Fibroblast of mammary gland (primary cell): ENCODE measurements at regions not wholly inside any gene's neighbourhood (a gene's known extent, or its start where the extent isn't known, plus 50 kb on each side); places are given as distances from the start of the nearest gene placed in this dataset.

Experiments
- DNase-seq: peaks from one replicate; pipeline ENCODE4 v3.0.0-alpha.2; 2010; ENCODE audit warnings: low read depth
- H3K4me3 ChIP-seq: 2 replicates; pipeline ENCODE4 v1.5.1; 2011; ENCODE audit warnings: low read depth, mild to moderate bottlenecking, low read length, moderate library complexity; ENCODE audit not compliant: control insufficient read depth
- CTCF ChIP-seq: conservative IDR thresholded peaks from 2 replicates; pipeline ENCODE4 v1.5.1; 2011; ENCODE audit warnings: low read depth, low read length, inconsistent platforms; ENCODE audit not compliant: control insufficient read depth, insufficient read depth

DNA sequence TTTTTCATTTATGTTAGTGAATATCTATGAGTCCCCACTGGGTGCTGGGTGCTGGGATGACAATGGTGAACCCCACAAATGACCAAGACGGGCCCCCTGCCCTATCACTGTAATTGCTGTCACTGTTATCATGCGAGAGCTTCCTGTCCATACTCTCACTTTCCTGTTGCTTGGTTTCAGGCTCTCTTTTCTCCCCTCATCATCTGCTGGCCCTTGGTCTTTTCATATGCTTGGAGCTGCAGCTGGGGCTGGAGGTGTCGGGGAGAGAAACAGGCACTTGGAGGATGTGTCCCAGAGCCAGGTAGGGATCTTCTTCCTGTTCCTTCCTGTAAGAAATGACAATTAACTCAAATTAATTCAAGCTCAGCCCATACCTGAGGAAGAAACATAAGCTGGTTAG, 348.0 kb downstream of the PTPRU start:
- no peak for TF ChIP-seq CTCF
- no peak for DNase-seq
- H3K4me3 ChIP-seq: no peak overlapping the region

GRCh38 chr1:29583727-29584126, 347.4 kb downstream of the PTPRU start:
- no peak overlapping the region for H3K4me3 ChIP-seq
- DNase-seq: no peak
- TF ChIP-seq CTCF: no peak

GRCh38 chr1:29581256-29581655, 344.9 kb downstream of the PTPRU start:
- TF ChIP-seq CTCF: no peak
- no peak for DNase-seq
- H3K4me3 ChIP-seq: no peak overlapping the region

DNA sequence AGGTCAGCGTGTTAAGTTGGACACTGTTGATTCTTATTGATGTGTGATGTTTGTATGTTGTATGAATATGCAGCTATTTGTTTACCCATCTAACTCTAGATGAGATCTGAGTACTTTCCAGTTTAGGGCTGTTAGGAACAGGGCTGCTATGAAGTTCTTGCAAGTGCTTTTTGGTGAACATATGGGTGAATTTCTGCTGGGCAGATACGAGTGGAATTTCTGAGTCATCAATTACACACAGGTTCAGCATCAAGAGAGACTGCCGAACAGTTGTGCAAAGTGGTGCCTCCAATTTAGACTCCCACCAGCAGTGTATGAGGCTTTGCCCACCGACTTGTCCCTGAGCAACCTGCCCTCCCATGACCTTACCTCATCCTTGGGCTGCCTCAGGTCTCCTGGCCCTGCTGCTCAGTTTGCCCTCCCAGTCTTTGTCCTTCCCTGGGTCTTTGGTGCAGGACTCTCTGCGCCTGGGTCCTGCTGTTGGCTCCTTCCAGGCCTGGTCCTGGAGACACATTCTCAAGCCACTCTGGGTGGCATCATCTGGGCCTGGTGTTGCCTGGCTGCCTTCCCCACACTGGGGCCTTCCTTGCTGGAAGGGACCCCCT, 343.6 kb downstream of the PTPRU start:
- no peak for TF ChIP-seq CTCF
- H3K4me3 ChIP-seq: no peak overlapping the region
- DNase-seq: peak; percentile 69

GRCh38 chr1:29577512-29577911, 341.2 kb downstream of the PTPRU start:
- TF ChIP-seq CTCF: no peak
- H3K4me3 ChIP-seq: no peak overlapping the region
- DNase-seq: no peak

- no peak for DNase-seq
- no peak overlapping the region for H3K4me3 ChIP-seq
- no peak for TF ChIP-seq CTCF
Observed at GRCh38 chr1:29576510-29576909, 340.2 kb downstream of the PTPRU start.

GRCh38 chr1:29575826-29576225, 339.5 kb downstream of the PTPRU start:
- TF ChIP-seq CTCF: no peak
- peak; percentile 19 for DNase-seq
- H3K4me3 ChIP-seq: no peak overlapping the region
